H1 (cell line): ENCODE measurements at regions not wholly inside any gene's neighbourhood (a gene's known extent, or its start where the extent isn't known, plus 50 kb on each side); places are given as distances from the start of the nearest gene placed in this dataset.
A peak's percentile ranks its signal among the peaks of the same experiment; 100 is the strongest.

Experiments
- CTCF ChIA-PET: fragments of 300-600 bp; sonication (Branson Sonifier 250); formaldehyde crosslinking; loops from one replicate; lab custom pipeline; 2021; ENCODE audit not compliant: partially characterized antibody; lab: Charles Lee
- POLR2A ChIA-PET: fragments of 300-600 bp; sonication (Branson Sonifier 250); formaldehyde crosslinking; loops from one replicate; lab custom pipeline; 2021; ENCODE audit warnings: inconsistent platforms; ENCODE audit not compliant: partially characterized antibody; lab: Charles Lee
- DNase-seq, 2 experiments: peaks; one replicate each; pipeline versions ENCODE4 v3.0.0 to v3.0.0-alpha.2; 2010 to 2022; ENCODE audit warnings: low spot score in 2 of 2, low read depth in 1 of 2, mixed read lengths in 1 of 2
- FAIRE-seq: peaks from 2 replicates; lab custom pipeline; 2011; peaks lifted over from hg19 to GRCh38; lab: Jason Lieb, UNC
- H2AFZ ChIP-seq: 2 replicates; pipeline ENCODE4 v1.8.1; 2012; ENCODE audit warnings: low read length, inconsistent platforms
- H2AK5ac ChIP-seq: 2 replicates; pipeline ENCODE4 v1.6.1; 2013; ENCODE audit warnings: low read depth, low read length
- H2BK120ac ChIP-seq: replicated peaks from 2 replicates; pipeline ENCODE3; 2013; ENCODE audit warnings: low read depth, low read length, inconsistent platforms
- H2BK12ac ChIP-seq: 2 replicates; pipeline ENCODE4 v1.6.1; 2013; ENCODE audit warnings: low read depth, low read length
- H2BK15ac ChIP-seq: 2 replicates; pipeline ENCODE4 v1.6.1; 2013; ENCODE audit warnings: low read length
- H2BK20ac ChIP-seq: 2 replicates; pipeline ENCODE4 v1.6.1; 2013; ENCODE audit warnings: low read length
- H2BK5ac ChIP-seq: 2 replicates; pipeline ENCODE4 v1.6.1; 2013; ENCODE audit warnings: low read depth, low read length
- H3K14ac ChIP-seq: 2 replicates; pipeline ENCODE4 v1.6.1; 2013; ENCODE audit warnings: inconsistent platforms; ENCODE audit not compliant: insufficient read length
- H3K18ac ChIP-seq: 2 replicates; pipeline ENCODE4 v1.6.1; 2013; ENCODE audit warnings: low read length; ENCODE audit errors: extremely low read depth
- H3K23ac ChIP-seq: 2 replicates; pipeline ENCODE4 v1.6.1; 2013; ENCODE audit warnings: inconsistent platforms; ENCODE audit not compliant: insufficient read length
- H3K23me2 ChIP-seq: 2 replicates; pipeline ENCODE4 v1.6.1; 2013; ENCODE audit warnings: low read depth, low read length
- H3K27ac ChIP-seq: 2 replicates; pipeline ENCODE4 v1.6.1; 2011; ENCODE audit warnings: low read depth, low read length, inconsistent platforms
- H3K27me3 ChIP-seq, 4 experiments: replicated peaks in 1 of 4; 1 replicate in 1 of 4; 2 replicates in 3 of 4; pipeline versions ENCODE4 v1.6.1 to v1.8.1; 2011 to 2013; ENCODE audit warnings: low read length in 3 of 4, mild to moderate bottlenecking in 3 of 4, inconsistent platforms in 2 of 4, mixed read lengths in 2 of 4, moderate library complexity in 1 of 4; ENCODE audit not compliant: control insufficient read depth in 3 of 4, insufficient read depth in 3 of 4; ENCODE audit errors: extremely low read depth in 1 of 4
- H3K36me3 ChIP-seq, 4 experiments: 2 replicates each; pipeline versions ENCODE4 v1.6.1 to v1.8.1; 2011 to 2013; ENCODE audit warnings: mild to moderate bottlenecking in 4 of 4, low read length in 3 of 4, moderate library complexity in 2 of 4, control low read depth in 1 of 4, inconsistent platforms in 1 of 4; ENCODE audit not compliant: insufficient read depth in 4 of 4, control insufficient read depth in 2 of 4
- H3K4ac ChIP-seq: replicated peaks from 2 replicates; pipeline ENCODE3; 2013; ENCODE audit warnings: low read length, low read depth, mixed read lengths, inconsistent platforms; ENCODE audit not compliant: insufficient read length
- H3K4me1 ChIP-seq, 4 experiments: replicated peaks in 1 of 4; 1 replicate in 1 of 4; 2 replicates in 3 of 4; pipeline versions ENCODE4 v1.6.1 to v1.8.1; 2011 to 2013; ENCODE audit warnings: low read length in 3 of 4, inconsistent platforms in 2 of 4, mixed read lengths in 1 of 4; ENCODE audit not compliant: insufficient read depth in 4 of 4, control insufficient read depth in 3 of 4
- H3K4me2 ChIP-seq, 2 experiments: 2 replicates each; pipeline versions ENCODE4 v1.6.1 to v1.8.1; 2011 to 2013; ENCODE audit warnings: low read depth in 2 of 2, low read length in 2 of 2, control low read depth in 1 of 2, inconsistent platforms in 1 of 2, mild to moderate bottlenecking in 1 of 2; ENCODE audit not compliant: insufficient read depth in 1 of 2
- H3K4me3 ChIP-seq, 4 experiments: fragments of 200-600, 300-600 bp in 1 of 4; sonication (generic), shearing (Covaris generic), sonication (Bioruptor Twin) in 1 of 4; 2 replicates each; pipeline versions ENCODE4 v1.5.1 to v1.8.1; 2011 to 2016; ENCODE audit warnings: low read length in 4 of 4, low read depth in 3 of 4, control low read depth in 2 of 4, inconsistent platforms in 2 of 4, mild to moderate bottlenecking in 2 of 4, mixed read lengths in 1 of 4, moderate library complexity in 1 of 4; ENCODE audit not compliant: insufficient read depth in 2 of 4; ENCODE audit errors: extremely low read depth in 1 of 4
- H3K56ac ChIP-seq: replicated peaks from 2 replicates; pipeline ENCODE3; 2013; ENCODE audit warnings: low read depth, mild to moderate bottlenecking, mixed read lengths, low read length, inconsistent platforms; ENCODE audit not compliant: insufficient read length
- H3K79me1 ChIP-seq: 2 replicates; pipeline ENCODE4 v1.6.1; 2013; ENCODE audit warnings: low read depth, low read length, control low read depth
- H3K79me2 ChIP-seq, 2 experiments: 2 replicates each; pipeline versions ENCODE4 v1.6.1 to v1.8.1; 2012 to 2013; ENCODE audit warnings: low read length in 2 of 2, mild to moderate bottlenecking in 2 of 2, inconsistent platforms in 1 of 2; ENCODE audit not compliant: insufficient read depth in 2 of 2, control insufficient read depth in 1 of 2
- H3K9ac ChIP-seq, 4 experiments: replicated peaks in 1 of 4; 1 replicate in 1 of 4; 2 replicates in 3 of 4; pipeline versions ENCODE4 v1.6.1 to v1.8.1; 2011 to 2013; ENCODE audit warnings: low read depth in 3 of 4, low read length in 3 of 4, control low read depth in 2 of 4, mild to moderate bottlenecking in 2 of 4, moderate library complexity in 2 of 4, inconsistent platforms in 1 of 4; ENCODE audit errors: extremely low read depth in 1 of 4
- H3K9me3 ChIP-seq, 2 experiments: 2 replicates each; pipeline versions ENCODE4 v1.6.1 to v1.8.1; 2012 to 2013; ENCODE audit warnings: mild to moderate bottlenecking in 2 of 2, moderate library complexity in 2 of 2, control low read depth in 1 of 2, inconsistent platforms in 1 of 2, low read depth in 1 of 2, low read length in 1 of 2, mixed read lengths in 1 of 2; ENCODE audit not compliant: insufficient read depth in 2 of 2
- H4K20me1 ChIP-seq, 2 experiments: replicated peaks in 1 of 2; 2 replicates each; pipeline versions ENCODE3 to v1.8.1; 2011 to 2013; ENCODE audit warnings: inconsistent platforms in 2 of 2, low read length in 2 of 2, mild to moderate bottlenecking in 1 of 2; ENCODE audit not compliant: insufficient read depth in 2 of 2, control insufficient read depth in 1 of 2
- H4K5ac ChIP-seq: 2 replicates; pipeline ENCODE4 v1.6.1; 2013; ENCODE audit warnings: low read length, low read depth, mixed read lengths, inconsistent platforms; ENCODE audit not compliant: insufficient read length
- H4K8ac ChIP-seq: 2 replicates; pipeline ENCODE4 v1.8.0; 2013; ENCODE audit warnings: mild to moderate bottlenecking, moderate library complexity, low read length, inconsistent platforms; ENCODE audit not compliant: insufficient read depth; ENCODE audit errors: extremely low read depth
- H4K91ac ChIP-seq: replicated peaks from 2 replicates; pipeline ENCODE3; 2013; ENCODE audit warnings: low read length, mixed read lengths, inconsistent platforms; ENCODE audit not compliant: insufficient read length
- BACH1 ChIP-seq: IDR thresholded peaks from 2 replicates; pipeline ENCODE4 v1.6.1; 2012; ENCODE audit warnings: low read length, improper control_type of control experiment
- CTCF ChIP-seq, 3 experiments: IDR thresholded peaks; 1 replicate in 2 of 3; 2 replicates in 1 of 3; pipeline versions ENCODE4 v1.5.1 to v1.6.1; 2011; ENCODE audit warnings: low read length in 3 of 3, mild to moderate bottlenecking in 3 of 3, inconsistent platforms in 2 of 3, low read depth in 1 of 3, moderate library complexity in 1 of 3; ENCODE audit not compliant: insufficient read depth in 1 of 3; ENCODE audit errors: control extremely low read depth in 1 of 3
- GABPA ChIP-seq: IDR thresholded peaks from 2 replicates; pipeline ENCODE4 v1.6.1; 2011; ENCODE audit warnings: mild to moderate bottlenecking, low read length, moderate library complexity, borderline replicate concordance; ENCODE audit not compliant: insufficient read depth
- KDM4A ChIP-seq: IDR thresholded peaks from one replicate; pipeline ENCODE4 v1.7.1; 2012; ENCODE audit warnings: low read depth, mild to moderate bottlenecking, moderate library complexity, low read length, inconsistent platforms; ENCODE audit not compliant: severe bottlenecking
- MAFK ChIP-seq: IDR thresholded peaks from 2 replicates; pipeline ENCODE4 v1.6.1; 2012; ENCODE audit warnings: low read depth, mild to moderate bottlenecking, improper control_type of control experiment, low read length
- RAD21 ChIP-seq, 2 experiments: IDR thresholded peaks in 1 of 2; conservative IDR thresholded peaks in 1 of 2; 2 replicates each; pipeline ENCODE4 v1.6.1; 2011; ENCODE audit warnings: low read depth in 2 of 2, low read length in 2 of 2, improper control_type of control experiment in 1 of 2, inconsistent platforms in 1 of 2, mild to moderate bottlenecking in 1 of 2, moderate library complexity in 1 of 2
- RBBP5 ChIP-seq: IDR thresholded peaks from 2 replicates; pipeline ENCODE4 v1.7.1; 2012; ENCODE audit warnings: low read depth, mild to moderate bottlenecking, inconsistent platforms, low read length, moderate library complexity, borderline replicate concordance
- SIX5 ChIP-seq: IDR thresholded peaks from 2 replicates; pipeline ENCODE4 v1.6.1; 2011; ENCODE audit warnings: mild to moderate bottlenecking, low read depth, low read length
- WGBS, 2 experiments: shearing (Covaris generic) in 1 of 2; methylation state at CpG; one replicate each; pipeline versions ENCODE4 v1.1.6 to v1.1.7; 2013 to 2015; ENCODE audit warnings: low lambda C conversion rate in 2 of 2, mixed read lengths in 2 of 2, inconsistent platforms in 1 of 2, low coverage in 1 of 2, missing lambda C conversion rate in 1 of 2; ENCODE audit not compliant: insufficient replicate concordance in 2 of 2, insufficient coverage in 1 of 2, insufficient read length in 1 of 2; ENCODE audit errors: extremely low coverage in 1 of 2, missing lambda C conversion rate in 1 of 2; 5-methylcytosine and 5-hydroxymethylcytosine counted together

- TF ChIP-seq RAD21 (IDR thresholded peaks at IDR 0.05 in 1 of 2, conservative IDR thresholded peaks at IDR 0.05 in 1 of 2; ENCODE audit: low read depth in 2 of 2, low read length in 2 of 2), result peak; percentile 56 to 67
- peak; percentile 58; the same call in 1 of the 2 replicates for TF ChIP-seq BACH1
- TF ChIP-seq GABPA, result no peak
- TF ChIP-seq SIX5, result no peak
- no peak for TF ChIP-seq KDM4A
- no peak for TF ChIP-seq RBBP5
- peak; percentile 46; the same call in 1 of the 2 replicates for TF ChIP-seq MAFK
- TF ChIP-seq CTCF (IDR thresholded peaks at IDR 0.05; ENCODE audit: control extremely low read depth in 1 of 3, insufficient read depth in 1 of 3, low read depth in 1 of 3, low read length in 3 of 3), result peak in 1 of 3 experiments; percentile 12; a peak in 1 of 4 replicates
- no peak overlapping the region for H2BK12ac ChIP-seq
- no peak overlapping the region for H2BK5ac ChIP-seq
- H3K4ac ChIP-seq, result no peak overlapping the region
- H2BK120ac ChIP-seq, result no peak overlapping the region
- no peak overlapping the region for H3K18ac ChIP-seq
- no peak overlapping the region for H4K91ac ChIP-seq
- no peaks in the 10 kb centered on the region for H3K79me2 ChIP-seq
- H3K23me2 ChIP-seq, result no peaks in the 10 kb centered on the region
- H3K56ac ChIP-seq, result no peak overlapping the region
- no peak overlapping the region for H3K4me3 ChIP-seq
- no peak overlapping the region for H2BK15ac ChIP-seq
- no peak overlapping the region for H2BK20ac ChIP-seq
- FAIRE-seq (no peak), DNase-seq (no peak)
- 71% methylated on average over 3 of the region's 3 CpGs; no CpG with 5 or more reads in 1 of the 2 experiments for WGBS, 2 experiments
- no peaks in the 10 kb centered on the region for H3K36me3 ChIP-seq
- no peak overlapping the region for H2AFZ ChIP-seq
- no peak overlapping the region for H4K5ac ChIP-seq
- no peak overlapping the region for H3K4me2 ChIP-seq
- H2AK5ac ChIP-seq, result no peak overlapping the region
- H3K9me3 ChIP-seq, result peaks cover 5 to 9% of the 10 kb centered on the region in 2 experiments; a peak in 2 of 4 replicates
- no peak overlapping the region for H3K23ac ChIP-seq
- ChIA-PET CTCF (interaction anchor here (0.7 to 1.7 kb wide), 10 partner anchors 9 to 331 kb away, joined by 3 to 7 read pairs (median 4); no protein-coding TSS in a partner anchor), POLR2A (no interaction called here)
- H3K14ac ChIP-seq, result no peak overlapping the region
- H3K27me3 ChIP-seq, result no peaks in the 10 kb centered on the region
- no peak overlapping the region for H4K8ac ChIP-seq
- no peak overlapping the region for H3K9ac ChIP-seq
- peaks cover 0 to 3% (median 0%) of the 10 kb centered on the region in 4 experiments; a peak in 2 of 7 replicates for H3K4me1 ChIP-seq
- H4K20me1 ChIP-seq, result no peaks in the 10 kb centered on the region
- H3K79me1 ChIP-seq, result no peaks in the 10 kb centered on the region
- no peak overlapping the region for H3K27ac ChIP-seq
Measured at GRCh38 chr2:118431165-118431517, 342.9 kb downstream of the INSIG2 start.
